Fibroblast of lung (primary cell): ENCODE measurements at regions not wholly inside any gene's neighbourhood (a gene's known extent, or its start where the extent isn't known, plus 50 kb on each side); places are given as distances from the start of the nearest gene placed in this dataset.

Experiments
- DNase-seq, 2 donors: peaks; one replicate each; pipeline versions ENCODE4 v3.0.0 to v3.0.0-alpha.2; 2010; ENCODE audit warnings: low read depth in 2 of 2
- H2AFZ ChIP-seq: 2 replicates; pipeline ENCODE4 v1.5.1; 2012; ENCODE audit warnings: low read length, control low read depth, inconsistent platforms
- H3K27ac ChIP-seq: 2 replicates; pipeline ENCODE4 v1.5.1; 2011; ENCODE audit warnings: low read length, control low read depth; ENCODE audit not compliant: insufficient read depth
- H3K27me3 ChIP-seq: 2 replicates; pipeline ENCODE4 v1.5.1; 2011; ENCODE audit warnings: mild to moderate bottlenecking, low read length; ENCODE audit not compliant: control insufficient read depth, insufficient read depth
- H3K36me3 ChIP-seq: 2 replicates; pipeline ENCODE4 v1.5.1; 2011; ENCODE audit warnings: low read length; ENCODE audit not compliant: control insufficient read depth, insufficient read depth
- H3K4me1 ChIP-seq: 2 replicates; pipeline ENCODE4 v1.5.1; 2011; ENCODE audit warnings: low read length; ENCODE audit not compliant: control insufficient read depth, insufficient read depth; ENCODE audit errors: extremely low read depth
- H3K4me2 ChIP-seq: 2 replicates; pipeline ENCODE4 v1.5.1; 2011; ENCODE audit warnings: low read length, control low read depth; ENCODE audit not compliant: insufficient read depth; ENCODE audit errors: extremely low read depth
- H3K4me3 ChIP-seq, 4 experiments: fragments of 200-600 bp in 1 of 4; sonication (generic) in 1 of 4; replicated peaks in 1 of 4; 2 replicates each; pipeline ENCODE4 v1.5.1; 2011 to 2016; ENCODE audit warnings: low read length in 4 of 4, low read depth in 3 of 4, mild to moderate bottlenecking in 3 of 4, control low read depth in 2 of 4, inconsistent platforms in 1 of 4, mixed read lengths in 1 of 4; ENCODE audit not compliant: insufficient read depth in 1 of 4; ENCODE audit errors: control extremely low read depth in 1 of 4
- H3K79me2 ChIP-seq: 2 replicates; pipeline ENCODE4 v1.5.1; 2012; ENCODE audit warnings: mild to moderate bottlenecking, low read length, inconsistent platforms; ENCODE audit not compliant: control insufficient read depth, insufficient read depth
- H3K9ac ChIP-seq: 2 replicates; pipeline ENCODE4 v1.5.1; 2011; ENCODE audit warnings: mild to moderate bottlenecking, low read length, control low read depth; ENCODE audit not compliant: insufficient read depth
- H3K9me3 ChIP-seq: 2 replicates; pipeline ENCODE4 v1.5.1; 2012; ENCODE audit warnings: low read depth, low read length; ENCODE audit not compliant: control insufficient read depth, insufficient read depth
- H4K20me1 ChIP-seq: 2 replicates; pipeline ENCODE4 v1.5.1; 2011; ENCODE audit warnings: low read length; ENCODE audit not compliant: control insufficient read depth, insufficient read depth; ENCODE audit errors: extremely low read depth
- EZH2 ChIP-seq: IDR thresholded peaks from 2 replicates; pipeline ENCODE4 v1.5.1; 2012; ENCODE audit warnings: low read length, control low read depth, mild to moderate bottlenecking; ENCODE audit errors: missing control alignments
- TF ChIP-seq, protein P1 (sequence below), 2 donors: IDR thresholded peaks in 1 of 2; conservative IDR thresholded peaks in 1 of 2; 1 replicate in 1 of 2; 2 replicates in 1 of 2; pipeline ENCODE4 v1.5.1; 2011 to 2012; ENCODE audit warnings: low read length in 2 of 2, control low read depth in 1 of 2, inconsistent platforms in 1 of 2, low read depth in 1 of 2, mild to moderate bottlenecking in 1 of 2

DNA sequence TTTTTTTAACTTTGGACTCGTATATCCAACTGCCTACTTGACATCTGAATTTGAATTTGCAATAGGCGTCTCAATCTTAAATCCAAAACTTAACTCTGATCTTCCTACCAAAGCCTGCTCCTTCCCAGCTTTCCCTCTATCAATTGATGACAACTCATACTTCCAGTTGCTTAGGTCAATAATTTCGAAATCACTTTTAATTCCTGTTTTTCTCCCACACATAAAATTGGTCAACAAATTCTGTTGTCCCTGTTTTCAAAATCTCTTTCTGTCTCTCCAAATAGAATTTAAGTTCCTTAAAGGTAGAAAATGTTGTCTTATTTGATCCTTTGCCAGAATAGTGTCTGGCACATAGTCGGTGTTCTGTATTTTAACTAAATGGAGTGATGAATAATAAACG lies 332.4 kb downstream of the SATB1 start:
- TF ChIP-seq EZH2 = no peak
- TF ChIP-seq, protein P1, sequence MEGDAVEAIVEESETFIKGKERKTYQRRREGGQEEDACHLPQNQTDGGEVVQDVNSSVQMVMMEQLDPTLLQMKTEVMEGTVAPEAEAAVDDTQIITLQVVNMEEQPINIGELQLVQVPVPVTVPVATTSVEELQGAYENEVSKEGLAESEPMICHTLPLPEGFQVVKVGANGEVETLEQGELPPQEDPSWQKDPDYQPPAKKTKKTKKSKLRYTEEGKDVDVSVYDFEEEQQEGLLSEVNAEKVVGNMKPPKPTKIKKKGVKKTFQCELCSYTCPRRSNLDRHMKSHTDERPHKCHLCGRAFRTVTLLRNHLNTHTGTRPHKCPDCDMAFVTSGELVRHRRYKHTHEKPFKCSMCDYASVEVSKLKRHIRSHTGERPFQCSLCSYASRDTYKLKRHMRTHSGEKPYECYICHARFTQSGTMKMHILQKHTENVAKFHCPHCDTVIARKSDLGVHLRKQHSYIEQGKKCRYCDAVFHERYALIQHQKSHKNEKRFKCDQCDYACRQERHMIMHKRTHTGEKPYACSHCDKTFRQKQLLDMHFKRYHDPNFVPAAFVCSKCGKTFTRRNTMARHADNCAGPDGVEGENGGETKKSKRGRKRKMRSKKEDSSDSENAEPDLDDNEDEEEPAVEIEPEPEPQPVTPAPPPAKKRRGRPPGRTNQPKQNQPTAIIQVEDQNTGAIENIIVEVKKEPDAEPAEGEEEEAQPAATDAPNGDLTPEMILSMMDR (conservative IDR thresholded peaks at IDR 0.05 in 1 of 2, IDR thresholded peaks at IDR 0.05 in 1 of 2; ENCODE audit: low read depth in 1 of 2, low read length in 2 of 2) = no peak
- no peaks in the 10 kb centered on the region for H3K9me3 ChIP-seq

DNA sequence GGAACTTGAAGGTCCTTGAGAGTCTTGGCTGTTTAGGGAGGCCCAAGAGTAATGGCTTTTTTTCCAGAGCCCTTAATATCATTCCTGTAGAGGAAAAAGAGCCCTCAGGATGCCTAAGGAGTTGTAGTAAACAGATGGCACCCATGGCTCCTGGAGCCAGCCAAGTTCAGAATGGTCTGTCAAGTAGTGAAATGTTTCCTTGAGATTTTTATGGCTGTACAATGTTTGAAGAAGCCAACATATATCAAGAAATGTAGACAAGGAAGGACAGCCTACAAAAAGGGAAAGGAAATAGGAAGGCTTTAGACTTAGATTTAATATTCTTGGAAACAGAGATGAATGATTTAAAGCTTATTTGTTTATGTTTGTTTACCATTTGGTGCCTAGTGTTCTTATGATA lies 334.8 kb downstream of the SATB1 start:
- Histone ChIP-seq H3K27me3 (no peaks in the 10 kb centered on the region), H3K36me3 (no peaks in the 10 kb centered on the region), H4K20me1 (no peaks in the 10 kb centered on the region), H3K9ac (no peak overlapping the region), H2AFZ (no peak overlapping the region), H3K4me2 (no peak overlapping the region), H3K9me3 (no peaks in the 10 kb centered on the region), H3K27ac (no peak overlapping the region), H3K79me2 (no peaks in the 10 kb centered on the region), H3K4me3 (no peak overlapping the region), H3K4me1 (no peaks in the 10 kb centered on the region)
- no peak for DNase-seq
- no peak for TF ChIP-seq EZH2
- TF ChIP-seq, protein P1 (conservative IDR thresholded peaks at IDR 0.05 in 1 of 2, IDR thresholded peaks at IDR 0.05 in 1 of 2; ENCODE audit: low read depth in 1 of 2, low read length in 2 of 2) = no peak

More for the DNA sequence above, 332.4 kb downstream of the SATB1 start:
- H3K4me1 ChIP-seq = no peaks in the 10 kb centered on the region
- H3K4me2 ChIP-seq = no peak overlapping the region
- H3K36me3 ChIP-seq = no peaks in the 10 kb centered on the region
- no peaks in the 10 kb centered on the region for H3K27me3 ChIP-seq
- no peak for DNase-seq
- no peaks in the 10 kb centered on the region for H4K20me1 ChIP-seq
- H3K9ac ChIP-seq = no peak overlapping the region
- H3K4me3 ChIP-seq = no peak overlapping the region
- no peaks in the 10 kb centered on the region for H3K79me2 ChIP-seq
- H3K27ac ChIP-seq = no peak overlapping the region
- no peak overlapping the region for H2AFZ ChIP-seq

DNA sequence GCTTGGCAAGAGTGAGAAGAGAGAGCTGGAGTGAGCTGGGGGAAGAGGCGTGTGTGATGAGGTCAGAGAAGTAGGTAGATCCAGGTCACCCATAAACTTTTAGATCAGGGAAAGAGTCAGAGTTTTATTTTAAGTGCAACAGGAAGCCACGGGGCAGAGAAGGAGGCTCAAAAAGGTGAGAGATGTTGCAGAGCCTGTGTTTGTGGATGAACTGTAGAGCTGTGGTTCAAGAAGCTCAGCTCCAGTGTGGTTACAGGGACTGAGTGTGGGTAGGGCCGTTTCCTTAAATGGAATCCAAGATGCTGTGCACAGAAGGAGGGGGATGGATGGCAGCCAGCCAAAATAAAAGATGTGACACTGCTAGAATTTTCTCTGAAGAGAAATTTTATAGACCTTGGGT lies 337.2 kb downstream of the SATB1 start:
- Histone ChIP-seq H3K27me3 (no peaks in the 10 kb centered on the region), H3K4me3 (no peak overlapping the region), H3K9ac (no peak overlapping the region), H3K4me2 (no peak overlapping the region), H3K4me1 (no peaks in the 10 kb centered on the region), H4K20me1 (no peaks in the 10 kb centered on the region), H3K27ac (no peak overlapping the region), H3K36me3 (no peaks in the 10 kb centered on the region), H2AFZ (no peak overlapping the region), H3K79me2 (no peaks in the 10 kb centered on the region), H3K9me3 (no peaks in the 10 kb centered on the region)
- TF ChIP-seq, protein P1 (conservative IDR thresholded peaks at IDR 0.05 in 1 of 2, IDR thresholded peaks at IDR 0.05 in 1 of 2; ENCODE audit: low read depth in 1 of 2, low read length in 2 of 2) = no peak
- TF ChIP-seq EZH2 = no peak
- DNase-seq = no peak
